ENCODE measurements at regions not wholly inside any gene's neighbourhood (a gene's known extent, or its start where the extent isn't known, plus 50 kb on each side); places are given as distances from the start of the nearest gene placed in this dataset.

DNA sequence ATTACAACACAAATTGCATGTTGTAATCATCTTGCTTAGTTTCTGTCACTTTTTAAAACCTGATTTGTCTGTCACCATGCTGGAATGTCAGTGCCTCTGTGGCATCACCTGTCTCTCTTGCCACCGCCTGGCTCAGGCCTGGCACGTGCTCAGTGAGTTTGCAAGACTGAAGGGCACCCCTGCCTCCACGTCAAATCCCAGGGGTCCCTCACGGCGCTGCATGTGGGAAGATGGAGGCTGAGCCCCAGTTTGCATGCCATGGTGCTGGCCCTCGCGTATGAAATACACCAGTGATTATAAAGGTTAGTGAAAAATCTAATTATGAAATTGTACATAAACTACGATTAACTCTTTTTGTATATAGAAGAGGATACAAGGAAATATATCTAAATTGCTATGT lies 51.9 kb upstream of the VIPR2 start:
- H3K27me3 ChIP-seq = no peaks in the 10 kb centered on the region
- TF ChIP-seq EP300 (IDR thresholded peaks at IDR 0.05) = no peak
- no peak for TF ChIP-seq POLR2A (IDR thresholded peaks at IDR 0.05)
- no peak for TF ChIP-seq CTCF (IDR thresholded peaks at IDR 0.05)
- no peaks in the 10 kb centered on the region for H3K36me3 ChIP-seq
- WGBS, 3 donors = 85 to 88% (median 86%) methylated on average over 8 of the region's 8 CpGs
- no peak overlapping the region for H3K27ac ChIP-seq
- peaks cover 12% of the 10 kb centered on the region for H3K4me1 ChIP-seq (ENCODE audit: insufficient read depth)
- H3K4me3 ChIP-seq = no peak overlapping the region
- intact Hi-C loops (cut with DNase I) = no loop called here
- no peaks in the 10 kb centered on the region for H3K9me3 ChIP-seq
- no peak for DNase-seq

- 12 to 35% (median 15%) methylated on average over 5 of the region's 5 CpGs for WGBS, 3 donors
- TF ChIP-seq CTCF (IDR thresholded peaks at IDR 0.05) (no peak), POLR2A (IDR thresholded peaks at IDR 0.05) (no peak), EP300 (IDR thresholded peaks at IDR 0.05) (no peak)
- no peaks in the 10 kb centered on the region for H3K9me3 ChIP-seq
- no peaks in the 10 kb centered on the region for H3K27me3 ChIP-seq
- no peaks in the 10 kb centered on the region for H3K36me3 ChIP-seq
- intact Hi-C loops (cut with DNase I) = no loop called here
- H3K4me1 ChIP-seq (ENCODE audit: insufficient read depth) = peaks cover 12% of the 10 kb centered on the region
- H3K4me3 ChIP-seq = no peak overlapping the region
- DNase-seq = no peak
- no peak overlapping the region for H3K27ac ChIP-seq
Observed at GRCh38 chr7:159195946-159196345, 51.3 kb upstream of the VIPR2 start.

All from ovary (tissue), 7 donors.